ENCODE measurements at regions not wholly inside any gene's neighbourhood (a gene's known extent, or its start where the extent isn't known, plus 50 kb on each side); places are given as distances from the start of the nearest gene placed in this dataset.
"Not testable (repeated sequence)": the region's sequence is repeated elsewhere in the genome, so short reads cannot be mapped to it uniquely, and the experiment has no call there.

DNA sequence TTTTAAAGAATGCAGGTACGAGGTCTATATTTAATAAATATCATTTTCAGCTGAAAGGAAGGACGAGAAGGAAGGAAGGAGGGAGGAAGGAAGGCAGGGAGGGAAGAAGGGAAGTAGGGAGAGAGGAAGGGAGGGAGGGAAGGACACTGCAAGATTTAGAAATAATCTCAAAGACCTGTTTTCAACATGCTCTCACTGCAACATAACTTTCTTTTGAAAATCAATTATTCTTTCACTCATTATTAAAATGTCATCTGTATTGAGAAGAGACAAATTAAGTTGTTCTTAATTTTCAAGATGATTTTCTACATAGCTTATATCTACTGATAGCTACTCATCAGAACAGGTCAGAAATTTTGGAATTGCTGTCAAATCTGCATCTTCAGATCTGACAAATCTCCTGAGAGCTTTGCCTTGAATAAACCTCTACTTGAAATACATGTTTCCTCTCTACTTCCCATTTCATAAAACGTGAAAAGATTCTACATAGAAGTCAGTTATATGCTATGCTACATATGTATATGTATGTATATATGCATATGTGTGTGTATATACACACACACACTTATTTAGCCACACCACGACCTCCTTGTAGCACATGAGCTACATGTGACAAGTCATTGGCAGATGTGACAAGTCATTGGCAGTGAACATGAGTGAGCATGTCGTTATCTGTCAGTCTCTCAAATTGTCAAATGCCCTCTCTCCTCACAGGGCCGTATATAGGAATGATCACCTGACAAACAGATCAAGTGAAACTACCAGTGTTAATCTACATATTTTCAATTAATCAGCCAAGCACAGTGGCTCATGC lies 241.6 kb downstream of the LY86 start (continued):
- TF ChIP-seq ZNF565 (CRISPR knock-in tag; conservative IDR thresholded peaks at IDR 0.05; ENCODE audit: low read depth), result no peak
- TF ChIP-seq RARB (CRISPR knock-in tag; IDR thresholded peaks at IDR 0.05), result no peak
- TF ChIP-seq CSDC2 (CRISPR knock-in tag; IDR thresholded peaks at IDR 0.05), result no peak
- TF ChIP-seq CSRNP3 (CRISPR knock-in tag; IDR thresholded peaks at IDR 0.05), result no peak
- TF ChIP-seq PATZ1 (CRISPR knock-in tag; IDR thresholded peaks at IDR 0.05; ENCODE audit: borderline replicate concordance), result no peak
- no peak for TF ChIP-seq ISL1 (CRISPR knock-in tag; IDR thresholded peaks at IDR 0.05)
- TF ChIP-seq PPARA (CRISPR knock-in tag; IDR thresholded peaks at IDR 0.05; ENCODE audit: borderline replicate concordance), result no peak

- ATAC-seq, result not testable (repeated sequence)
Measured at GRCh38 chr6:6830686-6831063, 242.2 kb downstream of the LY86 start.

- TF ChIP-seq, protein P1, sequence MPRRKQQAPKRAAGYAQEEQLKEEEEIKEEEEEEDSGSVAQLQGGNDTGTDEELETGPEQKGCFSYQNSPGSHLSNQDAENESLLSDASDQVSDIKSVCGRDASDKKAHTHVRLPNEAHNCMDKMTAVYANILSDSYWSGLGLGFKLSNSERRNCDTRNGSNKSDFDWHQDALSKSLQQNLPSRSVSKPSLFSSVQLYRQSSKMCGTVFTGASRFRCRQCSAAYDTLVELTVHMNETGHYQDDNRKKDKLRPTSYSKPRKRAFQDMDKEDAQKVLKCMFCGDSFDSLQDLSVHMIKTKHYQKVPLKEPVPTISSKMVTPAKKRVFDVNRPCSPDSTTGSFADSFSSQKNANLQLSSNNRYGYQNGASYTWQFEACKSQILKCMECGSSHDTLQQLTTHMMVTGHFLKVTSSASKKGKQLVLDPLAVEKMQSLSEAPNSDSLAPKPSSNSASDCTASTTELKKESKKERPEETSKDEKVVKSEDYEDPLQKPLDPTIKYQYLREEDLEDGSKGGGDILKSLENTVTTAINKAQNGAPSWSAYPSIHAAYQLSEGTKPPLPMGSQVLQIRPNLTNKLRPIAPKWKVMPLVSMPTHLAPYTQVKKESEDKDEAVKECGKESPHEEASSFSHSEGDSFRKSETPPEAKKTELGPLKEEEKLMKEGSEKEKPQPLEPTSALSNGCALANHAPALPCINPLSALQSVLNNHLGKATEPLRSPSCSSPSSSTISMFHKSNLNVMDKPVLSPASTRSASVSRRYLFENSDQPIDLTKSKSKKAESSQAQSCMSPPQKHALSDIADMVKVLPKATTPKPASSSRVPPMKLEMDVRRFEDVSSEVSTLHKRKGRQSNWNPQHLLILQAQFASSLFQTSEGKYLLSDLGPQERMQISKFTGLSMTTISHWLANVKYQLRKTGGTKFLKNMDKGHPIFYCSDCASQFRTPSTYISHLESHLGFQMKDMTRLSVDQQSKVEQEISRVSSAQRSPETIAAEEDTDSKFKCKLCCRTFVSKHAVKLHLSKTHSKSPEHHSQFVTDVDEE (CRISPR knock-in tag; IDR thresholded peaks at IDR 0.05), result no peak
- TF ChIP-seq ISL1 (CRISPR knock-in tag; IDR thresholded peaks at IDR 0.05) (no peak), TOX (CRISPR knock-in tag; IDR thresholded peaks at IDR 0.05; ENCODE audit: borderline replicate concordance) (no peak), CREB5 (CRISPR knock-in tag; IDR thresholded peaks at IDR 0.05; ENCODE audit: low read depth) (no peak), GLIS3 (CRISPR knock-in tag; IDR thresholded peaks at IDR 0.05) (no peak), ESRRG (CRISPR knock-in tag; IDR thresholded peaks at IDR 0.05) (no peak), ZFP3 (CRISPR knock-in tag; IDR thresholded peaks at IDR 0.05) (no peak), ZNF565 (CRISPR knock-in tag; conservative IDR thresholded peaks at IDR 0.05; ENCODE audit: low read depth) (no peak), ZNF8 (CRISPR knock-in tag; IDR thresholded peaks at IDR 0.05) (no peak), OSR1 (CRISPR knock-in tag; IDR thresholded peaks at IDR 0.05) (no peak), BACH2 (CRISPR knock-in tag; IDR thresholded peaks at IDR 0.05; ENCODE audit: borderline replicate concordance) (no peak)
- TF ChIP-seq, protein P2, sequence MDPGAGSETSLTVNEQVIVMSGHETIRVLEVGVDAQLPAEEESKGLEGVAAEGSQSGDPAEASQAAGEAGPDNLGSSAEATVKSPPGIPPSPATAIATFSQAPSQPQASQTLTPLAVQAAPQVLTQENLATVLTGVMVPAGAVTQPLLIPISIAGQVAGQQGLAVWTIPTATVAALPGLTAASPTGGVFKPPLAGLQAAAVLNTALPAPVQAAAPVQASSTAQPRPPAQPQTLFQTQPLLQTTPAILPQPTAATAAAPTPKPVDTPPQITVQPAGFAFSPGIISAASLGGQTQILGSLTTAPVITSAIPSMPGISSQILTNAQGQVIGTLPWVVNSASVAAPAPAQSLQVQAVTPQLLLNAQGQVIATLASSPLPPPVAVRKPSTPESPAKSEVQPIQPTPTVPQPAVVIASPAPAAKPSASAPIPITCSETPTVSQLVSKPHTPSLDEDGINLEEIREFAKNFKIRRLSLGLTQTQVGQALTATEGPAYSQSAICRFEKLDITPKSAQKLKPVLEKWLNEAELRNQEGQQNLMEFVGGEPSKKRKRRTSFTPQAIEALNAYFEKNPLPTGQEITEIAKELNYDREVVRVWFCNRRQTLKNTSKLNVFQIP (CRISPR knock-in tag; IDR thresholded peaks at IDR 0.05; ENCODE audit: borderline replicate concordance, low read depth), result no peak
- no peak for ATAC-seq
Measured at GRCh38 chr6:6832439-6832838, 243.9 kb downstream of the LY86 start.

All from SK-N-SH treated with all-trans-retinoic acid at 6 μM for 48 hours (cell line).